A549 (cell line): ENCODE measurements at regions not wholly inside any gene's neighbourhood (a gene's known extent, or its start where the extent isn't known, plus 50 kb on each side); places are given as distances from the start of the nearest gene placed in this dataset.

Experiments
- ATAC-seq, 2 experiments: fragments of 200-7000 bp in 1 of 2; fragments of >200 bp in 1 of 2; cut with Nextera tagmentation in 1 of 2; cut with Tn5 transposase in 1 of 2; 3 replicates each; pipeline versions ENCODE4 v1.8.0 to v1.9.1; 2018 to 2020; ENCODE audit warnings: mild to moderate bottlenecking in 1 of 2, moderate library complexity in 1 of 2
- CTCF ChIA-PET: fragments of 300-600 bp; sonication (Branson Sonifier 250); formaldehyde crosslinking; extraction: SDS; loops from one replicate; lab custom pipeline; 2021; ENCODE audit warnings: antibody characterized with exemption, inconsistent platforms; lab: Yijun Ruan, JAX
- POLR2A ChIA-PET: fragments of 350-600 bp; formaldehyde crosslinking; extraction: SDS; loops from one replicate; lab custom pipeline; 2021; ENCODE audit warnings: antibody characterized with exemption, inconsistent platforms; lab: Yijun Ruan, JAX
- DNase-seq, 2 experiments: peaks; one replicate each; pipeline versions ENCODE4 v3.0.0 to v3.0.0-alpha.2; 2011 to 2016; ENCODE audit warnings: low read depth in 1 of 2, low spot score in 1 of 2
- FAIRE-seq: peaks from 2 replicates; lab custom pipeline; 2011; peaks lifted over from hg19 to GRCh38; lab: Jason Lieb, UNC
- H3K27ac ChIP-seq, 2 experiments: fragments of >200 bp; sonication (Bioruptor Twin); formaldehyde crosslinking; 3 replicates each; pipeline ENCODE4 v1.5.1; 2016 to 2017
- H3K4me1 ChIP-seq: fragments of >200 bp; sonication (Bioruptor Twin); formaldehyde crosslinking; 3 replicates; pipeline ENCODE4 v1.6.1; 2016
- H3K4me2 ChIP-seq: fragments of >200 bp; sonication (Bioruptor Twin); formaldehyde crosslinking; 3 replicates; pipeline ENCODE4 v1.6.1; 2016
- H3K4me3 ChIP-seq: fragments of >200 bp; sonication (Bioruptor Twin); formaldehyde crosslinking; 3 replicates; pipeline ENCODE4 v1.5.1; 2016
- H3K9me3 ChIP-seq: fragments of >200 bp; sonication (Bioruptor Twin); formaldehyde crosslinking; 3 replicates; pipeline ENCODE4 v1.6.1; 2016
- CBX2 ChIP-seq: fragments of 200-600 bp; sonication (generic); IDR thresholded peaks from 2 replicates; pipeline ENCODE4 v1.6.1; 2016; ENCODE audit warnings: low read depth, mild to moderate bottlenecking, borderline replicate concordance
- CTCF ChIP-seq: fragments of >200 bp; sonication (Bioruptor Twin); formaldehyde crosslinking; IDR thresholded peaks from 3 replicates; pipeline ENCODE4 v1.5.1; 2016
- EHMT2 ChIP-seq: fragments of 200-600 bp; sonication (generic); IDR thresholded peaks from 2 replicates; pipeline ENCODE4 v1.6.1; 2016; ENCODE audit warnings: antibody characterized with exemption, low read depth, mild to moderate bottlenecking, moderate library complexity
- FOXS1 ChIP-seq: fragments of 250-450 bp; sonication (Bioruptor Pico); IDR thresholded peaks from 2 replicates; pipeline ENCODE4 v1.5.0; 2020; ENCODE audit warnings: mild to moderate bottlenecking, moderate library complexity
- HMGXB4 ChIP-seq: fragments of 250-450 bp; sonication (Bioruptor Pico); IDR thresholded peaks from 2 replicates; pipeline ENCODE4 v1.5.0; 2021; ENCODE audit warnings: mild to moderate bottlenecking, moderate library complexity, borderline replicate concordance
- HOXA7 ChIP-seq: fragments of 250-450 bp; sonication (Bioruptor Pico); IDR thresholded peaks from 2 replicates; pipeline ENCODE4 v1.5.0; 2020; ENCODE audit warnings: mild to moderate bottlenecking, moderate library complexity
- HOXB13 ChIP-seq: fragments of 250-450 bp; sonication (Bioruptor Pico); IDR thresholded peaks from 2 replicates; pipeline ENCODE4 v1.5.0; 2020; ENCODE audit warnings: low read depth, mild to moderate bottlenecking, moderate library complexity
- HOXB5 ChIP-seq: fragments of 250-450 bp; sonication (Bioruptor Pico); IDR thresholded peaks from 2 replicates; pipeline ENCODE4 v1.5.0; 2020; ENCODE audit warnings: mild to moderate bottlenecking, moderate library complexity
- JUN ChIP-seq, 2 experiments: fragments of >200 bp; sonication (Bioruptor Twin); formaldehyde crosslinking; IDR thresholded peaks; 2 replicates in 1 of 2; 3 replicates in 1 of 2; pipeline ENCODE4 v1.6.1; 2016 to 2017
- NFE2L2 ChIP-seq: fragments of 150-350 bp; conservative IDR thresholded peaks from 2 replicates; pipeline ENCODE4 v1.6.1; 2014; ENCODE audit warnings: low read length
- POLR2A ChIP-seq: IDR thresholded peaks from 2 replicates; pipeline ENCODE4 v1.6.1; 2012; ENCODE audit warnings: mild to moderate bottlenecking, low read length
- POLR2AphosphoS2 ChIP-seq: conservative IDR thresholded peaks from 2 replicates; pipeline ENCODE4 v1.6.1; 2012; ENCODE audit warnings: low read length, improper control_type of control experiment, inconsistent platforms
- RAD21 ChIP-seq, 2 experiments: fragments of >200 bp in 1 of 2; sonication (Bioruptor Twin) in 1 of 2; formaldehyde crosslinking in 1 of 2; IDR thresholded peaks in 1 of 2; conservative IDR thresholded peaks in 1 of 2; 2 replicates in 1 of 2; 3 replicates in 1 of 2; pipeline ENCODE4 v1.6.1; 2012 to 2018; ENCODE audit warnings: inconsistent platforms in 1 of 2
- RARB ChIP-seq: fragments of 250-450 bp; sonication (Bioruptor Pico); IDR thresholded peaks from 2 replicates; pipeline ENCODE4 v1.8.0; 2021; ENCODE audit warnings: mild to moderate bottlenecking, moderate library complexity
- RCOR1 ChIP-seq: fragments of 150-350 bp; IDR thresholded peaks from 2 replicates; pipeline ENCODE4 v1.6.1; 2014; ENCODE audit warnings: antibody characterized with exemption, low read length, low read depth
- TP53 ChIP-seq: fragments of 250-450 bp; sonication (Bioruptor Pico); IDR thresholded peaks from 2 replicates; pipeline ENCODE4 v1.5.0; 2021; ENCODE audit warnings: mild to moderate bottlenecking, moderate library complexity
- ZC3H11A ChIP-seq: fragments of 450-650 bp; IDR thresholded peaks from 2 replicates; pipeline ENCODE4 v1.6.1; 2014; ENCODE audit warnings: antibody characterized with exemption, mild to moderate bottlenecking
- ZSCAN20 ChIP-seq: fragments of 250-450 bp; sonication (Bioruptor Pico); IDR thresholded peaks from 2 replicates; pipeline ENCODE4 v1.8.0; 2022; ENCODE audit warnings: mild to moderate bottlenecking, moderate library complexity
- WGBS: methylation state at CpG from one replicate; pipeline ENCODE4 v1.1.6; 2017; ENCODE audit errors: missing lambda C conversion rate; 5-methylcytosine and 5-hydroxymethylcytosine counted together
- TF ChIP-seq, protein P1 (sequence below): fragments of 250-450 bp; sonication (Bioruptor Pico); IDR thresholded peaks from 2 replicates; pipeline ENCODE4 v1.5.0; 2020; ENCODE audit warnings: low read depth, mild to moderate bottlenecking, moderate library complexity
- TF ChIP-seq, protein P2 (sequence below): IDR thresholded peaks from 2 replicates; pipeline ENCODE4 v1.6.1; 2012; ENCODE audit warnings: low read depth, borderline replicate concordance
- TF ChIP-seq, protein P3 (sequence below): IDR thresholded peaks from 2 replicates; pipeline ENCODE4 v1.6.1; 2012

DNA sequence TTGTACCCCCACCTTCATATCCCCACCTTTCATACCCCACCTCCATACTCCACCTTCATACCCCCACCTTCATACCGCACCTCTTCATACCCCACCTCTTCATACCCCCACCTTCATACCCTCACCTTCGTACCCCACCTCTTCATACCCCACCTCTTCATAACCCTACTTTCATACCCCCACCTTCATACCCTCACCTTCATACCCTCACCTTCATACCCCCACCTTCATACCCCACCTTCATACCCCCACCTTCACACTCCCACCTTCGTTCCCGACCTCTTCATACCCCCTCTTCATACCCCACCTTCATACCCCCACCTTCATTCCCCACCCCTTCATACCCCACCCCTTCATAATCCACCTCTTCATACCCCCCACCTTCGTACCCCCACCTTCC, 92.9 kb upstream of the NAA20 start (continued):
- TF ChIP-seq CTCF (no peak), CBX2 (no peak), RAD21 (conservative IDR thresholded peaks at IDR 0.05 in 1 of 2, IDR thresholded peaks at IDR 0.05 in 1 of 2) (no peak), HOXA7 (CRISPR knock-in tag) (no peak)

DNA sequence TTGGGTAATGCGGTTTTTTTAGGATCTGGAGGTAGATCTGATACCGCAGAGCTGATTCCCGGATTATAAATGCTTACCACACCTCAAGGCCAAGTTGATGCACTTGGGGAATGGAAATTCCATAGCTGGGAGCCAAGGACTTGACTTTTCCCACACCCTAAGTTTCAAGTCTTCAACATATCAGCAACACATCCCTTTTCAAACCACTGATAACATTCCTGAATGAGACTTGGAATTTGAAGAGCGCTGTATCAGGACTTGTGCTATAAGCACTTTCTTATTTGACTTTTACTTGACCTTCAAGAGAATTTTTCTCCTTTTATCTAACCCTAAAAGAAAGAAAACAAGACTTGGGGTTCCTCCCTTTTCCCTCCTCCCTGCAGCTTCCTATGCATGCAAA, 90.6 kb upstream of the NAA20 start:
- FAIRE-seq = no peak

More for the DNA sequence above, 90.6 kb upstream of the NAA20 start:
- H3K4me3 ChIP-seq = no peak overlapping the region
- TF ChIP-seq JUN (IDR thresholded peaks at IDR 0.05) (no peak), RCOR1 (no peak), NFE2L2 (no peak), ZSCAN20 (no peak), RARB (CRISPR knock-in tag) (no peak), TP53 (CRISPR knock-in tag) (no peak), ZC3H11A (no peak), CTCF (no peak), FOXS1 (CRISPR knock-in tag) (no peak), HOXB13 (CRISPR knock-in tag) (no peak), HMGXB4 (no peak), POLR2AphosphoS2 (no peak), POLR2A (no peak), HOXB5 (CRISPR knock-in tag) (no peak), EHMT2 (no peak)
- TF ChIP-seq, protein P1, sequence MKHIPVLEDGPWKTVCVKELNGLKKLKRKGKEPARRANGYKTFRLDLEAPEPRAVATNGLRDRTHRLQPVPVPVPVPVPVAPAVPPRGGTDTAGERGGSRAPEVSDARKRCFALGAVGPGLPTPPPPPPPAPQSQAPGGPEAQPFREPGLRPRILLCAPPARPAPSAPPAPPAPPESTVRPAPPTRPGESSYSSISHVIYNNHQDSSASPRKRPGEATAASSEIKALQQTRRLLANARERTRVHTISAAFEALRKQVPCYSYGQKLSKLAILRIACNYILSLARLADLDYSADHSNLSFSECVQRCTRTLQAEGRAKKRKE (CRISPR knock-in tag) = no peak
- TF ChIP-seq, protein P2, sequence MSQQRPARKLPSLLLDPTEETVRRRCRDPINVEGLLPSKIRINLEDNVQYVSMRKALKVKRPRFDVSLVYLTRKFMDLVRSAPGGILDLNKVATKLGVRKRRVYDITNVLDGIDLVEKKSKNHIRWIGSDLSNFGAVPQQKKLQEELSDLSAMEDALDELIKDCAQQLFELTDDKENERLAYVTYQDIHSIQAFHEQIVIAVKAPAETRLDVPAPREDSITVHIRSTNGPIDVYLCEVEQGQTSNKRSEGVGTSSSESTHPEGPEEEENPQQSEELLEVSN = no peak
- TF ChIP-seq, protein P3, sequence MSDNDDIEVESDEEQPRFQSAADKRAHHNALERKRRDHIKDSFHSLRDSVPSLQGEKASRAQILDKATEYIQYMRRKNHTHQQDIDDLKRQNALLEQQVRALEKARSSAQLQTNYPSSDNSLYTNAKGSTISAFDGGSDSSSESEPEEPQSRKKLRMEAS = no peak
- WGBS = 95% methylated on average over 4 of the region's 4 CpGs
- H3K9me3 ChIP-seq = no peaks in the 10 kb centered on the region
- ChIA-PET CTCF (interaction anchor here (1.0 to 2.4 kb wide), 5 partner anchors 15 to 142 kb away, joined by 3 to 9 read pairs (median 3); no protein-coding TSS in a partner anchor), POLR2A (no interaction called here)
- ATAC-seq = no peak
- DNase-seq = no peak
- H3K27ac ChIP-seq = no peak overlapping the region
- H3K4me2 ChIP-seq = no peak overlapping the region
- 0 out of 3 replicates have a peak, but pooled peaks cover 4% of the 10 kb centered on the region for H3K4me1 ChIP-seq
